HG03066 (cell line): ENCODE measurements at regions not wholly inside any gene's neighbourhood (a gene's known extent, or its start where the extent isn't known, plus 50 kb on each side); places are given as distances from the start of the nearest gene placed in this dataset.

Experiments
- ATAC-seq: cut with Tn5 transposase; IDR thresholded peaks from one replicate; pipeline ENCODE4 v1.9.1; 2021; ENCODE audit warnings: low read depth; ENCODE audit not compliant: unreplicated experiment

DNA sequence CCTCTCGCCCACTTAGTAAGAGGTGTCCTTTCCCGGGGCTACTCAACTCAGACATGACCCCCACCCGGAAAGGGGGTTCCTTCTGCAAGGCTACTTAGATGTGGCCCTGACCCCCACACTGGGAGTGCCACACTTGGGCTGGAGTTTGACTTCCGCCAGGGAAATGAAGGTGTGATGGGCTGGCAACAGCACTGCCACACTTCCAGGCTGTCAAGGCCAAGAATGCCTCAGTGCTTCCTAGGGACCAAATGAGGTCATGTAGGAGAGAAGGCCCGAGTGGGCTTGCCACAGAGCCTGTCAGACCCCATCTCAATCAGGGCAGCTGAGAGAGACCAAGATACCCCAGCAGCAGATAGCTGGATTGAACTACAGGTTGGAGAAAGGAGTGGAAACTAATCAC lies 55.5 kb downstream of the DRD1 start:
- no peak for ATAC-seq

- no peak for ATAC-seq
Observed at GRCh38 chr5:175387144-175387543, 56.8 kb downstream of the DRD1 start.

GRCh38 chr5:175386526-175386925 lies 57.5 kb downstream of the DRD1 start:
- no peak for ATAC-seq

DNA sequence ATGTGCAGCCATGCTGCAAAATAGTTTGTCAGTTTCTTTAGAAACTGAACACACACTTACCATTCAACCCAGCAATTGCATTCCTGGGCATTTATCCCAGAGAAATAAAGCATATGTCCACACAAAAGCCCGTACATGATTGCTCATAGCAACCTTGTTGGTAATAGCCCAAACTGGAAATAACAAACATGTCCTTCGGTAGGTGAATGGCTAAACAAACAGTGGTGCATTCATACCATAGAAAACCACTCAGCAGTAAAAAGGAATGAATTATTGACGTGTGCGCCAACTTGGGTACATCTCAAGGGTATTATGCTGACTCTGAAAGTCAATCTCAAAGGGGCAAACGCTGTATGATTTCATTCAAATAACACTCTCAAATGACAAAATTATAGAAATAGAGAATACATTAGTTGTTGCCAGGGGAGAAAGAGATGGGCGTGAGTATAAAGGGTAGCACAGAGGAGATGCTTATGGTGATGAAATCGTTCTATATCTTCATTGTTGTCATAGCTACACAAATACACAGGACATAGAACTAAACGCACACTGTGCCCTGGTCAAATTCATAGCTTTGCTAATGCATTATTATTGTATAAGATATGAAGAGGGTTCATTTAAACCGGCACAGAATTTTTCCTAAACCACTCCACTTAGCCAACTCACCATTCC lies 58.2 kb downstream of the DRD1 start:
- no peak for ATAC-seq

DNA sequence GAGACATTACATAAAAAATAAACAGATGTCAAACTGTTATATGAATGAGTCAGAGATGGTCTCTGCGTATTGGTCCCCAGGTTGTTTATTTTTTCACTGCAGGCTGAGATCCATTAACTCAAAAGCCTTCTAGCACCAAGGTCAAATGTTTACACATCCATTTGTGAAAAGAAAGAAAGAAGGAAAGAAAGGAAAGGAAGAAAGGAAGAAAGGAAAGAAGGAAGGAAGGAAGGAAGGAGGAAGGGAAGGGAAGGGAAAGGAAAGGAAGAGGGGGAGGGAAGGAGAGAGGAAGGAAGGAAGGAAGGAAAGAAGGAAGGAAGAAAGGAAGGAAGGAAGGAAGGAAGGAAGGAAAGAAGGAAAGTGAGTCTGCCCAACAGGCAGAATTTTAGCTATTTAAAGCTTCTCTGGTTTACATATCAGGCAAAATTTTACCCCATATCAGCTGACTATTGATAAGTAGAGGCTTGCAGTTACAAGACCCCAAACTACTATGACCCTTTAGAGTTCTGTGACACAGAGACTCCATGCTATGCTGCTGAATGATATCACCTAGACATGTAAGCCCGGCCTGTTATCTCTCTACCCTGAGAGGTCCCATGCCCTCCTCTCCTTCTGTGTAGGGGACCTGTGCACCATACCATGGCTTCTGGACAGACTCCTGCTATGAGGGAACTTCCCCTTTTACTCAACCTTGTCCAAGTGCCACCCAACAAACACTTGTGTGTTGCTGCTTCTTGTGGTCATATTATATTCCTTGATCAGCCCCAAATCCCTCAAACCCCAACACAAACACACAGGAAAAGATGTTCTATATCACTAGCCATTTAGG lies 59.0 kb downstream of the DRD1 start:
- no peak for ATAC-seq

DNA sequence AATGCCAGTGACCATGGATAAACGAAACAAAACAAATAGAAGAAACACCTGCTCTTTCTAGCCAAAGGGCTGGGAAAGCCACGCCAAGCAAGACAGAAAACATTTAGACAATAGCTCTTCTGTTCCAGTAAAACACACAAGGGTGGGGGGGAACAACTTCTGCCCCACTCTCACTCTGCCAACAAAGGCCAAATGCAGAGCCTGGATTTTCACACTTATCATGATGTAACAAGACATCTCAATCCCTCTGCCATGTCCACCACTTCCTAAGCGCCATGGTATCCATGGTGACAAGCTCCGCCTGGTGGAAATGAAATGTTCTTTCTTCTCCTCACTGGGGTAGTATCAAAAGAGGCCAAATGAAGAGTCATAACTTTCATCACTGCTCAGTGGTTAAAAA lies 60.6 kb downstream of the DRD1 start:
- no peak for ATAC-seq

DNA sequence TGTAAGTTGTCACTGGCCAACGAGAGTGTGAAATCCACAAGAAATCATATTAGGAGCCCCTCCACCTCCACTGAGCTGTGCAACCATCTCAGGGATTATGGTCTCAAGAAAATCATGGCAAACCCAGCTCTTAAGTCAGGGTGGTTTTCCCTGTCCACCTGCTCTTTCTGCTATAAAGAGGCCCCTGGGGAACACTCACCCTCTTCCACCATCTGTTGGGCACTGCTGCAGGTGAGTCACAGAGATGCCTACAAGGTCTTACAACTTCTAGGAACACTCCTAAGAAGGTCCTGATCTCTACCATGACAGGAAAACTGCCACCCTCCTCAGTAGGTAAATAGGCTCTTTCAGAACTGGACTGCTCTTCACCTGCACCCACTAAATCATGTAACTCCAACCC lies 61.8 kb downstream of the DRD1 start:
- ATAC-seq = no peak

GRCh38 chr5:175381130-175381529 lies 62.9 kb downstream of the DRD1 start:
- no peak for ATAC-seq

- ATAC-seq = no peak
Observed at GRCh38 chr5:175380701-175381100, 63.3 kb downstream of the DRD1 start.

DNA sequence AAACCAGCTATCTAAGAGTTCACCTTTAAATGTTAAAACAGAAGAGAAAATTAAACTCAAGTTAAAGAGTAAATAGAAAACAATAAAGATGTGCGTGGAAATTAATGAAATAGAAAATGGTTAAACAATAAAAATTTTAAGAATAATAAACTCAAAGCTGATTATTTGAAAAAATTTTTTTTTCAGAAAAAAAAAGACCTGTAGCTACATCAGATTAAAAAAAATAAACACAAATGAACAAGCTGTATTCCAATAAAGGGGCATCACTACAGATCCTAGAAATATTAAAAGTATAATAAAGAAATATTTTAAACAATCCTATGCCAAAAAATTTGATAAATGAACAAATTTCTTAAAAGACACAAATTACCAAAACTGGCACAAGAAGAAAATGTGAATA lies 64.1 kb downstream of the DRD1 start:
- ATAC-seq = no peak

DNA sequence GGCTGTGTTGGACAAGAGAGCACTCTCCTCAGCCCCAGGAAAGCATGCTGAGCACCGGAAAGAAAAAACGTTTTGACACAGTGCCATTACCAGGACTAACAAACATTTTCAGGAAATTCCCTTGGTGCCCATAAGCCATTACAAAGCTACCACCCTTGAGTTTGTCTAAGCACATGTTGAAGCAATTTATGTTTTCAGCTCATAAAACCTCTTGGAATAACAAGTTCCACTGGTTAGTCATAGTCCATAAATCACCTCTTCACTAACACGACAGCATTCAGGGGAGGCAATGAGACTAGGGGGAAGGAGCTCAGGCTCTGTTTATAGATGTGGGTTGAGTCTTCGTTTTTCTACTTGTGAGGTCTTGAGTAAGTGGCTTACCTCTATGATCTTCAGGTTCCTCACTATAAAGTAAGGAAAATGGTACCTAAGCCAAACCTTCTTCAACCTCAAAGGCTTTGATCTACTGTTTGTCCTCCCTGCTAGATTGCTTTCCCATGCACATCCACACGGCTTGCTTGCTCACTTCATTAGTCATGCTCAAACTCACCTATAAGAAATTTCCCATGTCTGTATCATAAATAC lies 65.4 kb downstream of the DRD1 start:
- ATAC-seq = no peak

- ATAC-seq = no peak
Observed at GRCh38 chr5:175377816-175378215, 66.2 kb downstream of the DRD1 start.

DNA sequence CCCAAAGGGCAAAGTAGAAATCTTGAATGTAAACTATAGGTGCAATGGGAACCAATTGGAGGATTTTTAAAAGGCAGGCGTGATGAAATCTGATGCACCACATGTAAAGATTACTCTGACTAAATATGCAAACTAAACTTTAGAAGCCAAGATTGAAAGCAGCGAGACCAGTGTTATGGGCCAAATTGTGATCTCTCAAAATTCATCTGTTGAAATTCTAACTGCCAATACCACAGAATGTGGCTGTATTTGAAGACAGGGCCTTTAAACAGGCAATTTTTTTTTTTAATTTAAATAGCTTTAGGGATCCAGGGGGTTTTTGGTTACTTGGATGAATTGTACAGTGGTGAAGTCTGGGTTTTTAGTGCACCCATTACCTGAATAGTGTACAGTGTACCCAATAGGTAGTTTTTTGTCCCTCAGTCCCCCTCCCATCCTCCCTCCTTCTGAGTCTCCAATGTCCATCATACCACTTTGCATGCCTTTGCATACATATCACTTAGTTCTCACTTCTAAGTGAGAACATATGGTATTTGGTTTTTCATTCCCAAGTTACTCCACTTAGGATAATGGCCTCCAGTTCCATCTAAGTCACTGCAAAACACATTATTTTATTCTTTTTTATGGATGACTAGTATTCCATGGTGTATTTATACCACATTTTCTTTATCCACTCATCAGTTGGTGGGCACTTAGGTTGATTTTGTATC lies 69.7 kb downstream of the DRD1 start:
- no peak for ATAC-seq

GRCh38 chr5:175365866-175366265 lies 78.1 kb downstream of the DRD1 start:
- ATAC-seq = no peak

DNA sequence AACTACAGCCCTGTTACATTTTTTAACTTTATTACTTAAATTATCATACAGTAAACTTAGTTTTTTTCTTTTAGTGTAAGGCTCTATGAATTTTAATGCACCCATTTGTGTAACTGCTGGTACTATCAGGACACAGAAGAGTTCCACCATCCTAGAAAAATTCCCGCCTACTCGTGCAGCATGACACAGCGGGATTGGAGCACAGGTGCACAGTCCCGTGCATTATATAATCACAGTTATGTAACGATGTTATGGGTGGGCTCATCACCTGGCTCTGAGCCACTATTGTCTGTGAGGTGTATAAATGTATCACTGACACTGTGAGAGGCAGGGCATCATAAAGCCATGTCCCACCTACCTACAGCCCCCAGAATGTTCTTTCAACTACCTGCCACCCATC lies 80.7 kb downstream of the DRD1 start:
- no peak for ATAC-seq

- ATAC-seq = no peak
Observed at GRCh38 chr5:175357995-175358394, 86.0 kb downstream of the DRD1 start.

DNA sequence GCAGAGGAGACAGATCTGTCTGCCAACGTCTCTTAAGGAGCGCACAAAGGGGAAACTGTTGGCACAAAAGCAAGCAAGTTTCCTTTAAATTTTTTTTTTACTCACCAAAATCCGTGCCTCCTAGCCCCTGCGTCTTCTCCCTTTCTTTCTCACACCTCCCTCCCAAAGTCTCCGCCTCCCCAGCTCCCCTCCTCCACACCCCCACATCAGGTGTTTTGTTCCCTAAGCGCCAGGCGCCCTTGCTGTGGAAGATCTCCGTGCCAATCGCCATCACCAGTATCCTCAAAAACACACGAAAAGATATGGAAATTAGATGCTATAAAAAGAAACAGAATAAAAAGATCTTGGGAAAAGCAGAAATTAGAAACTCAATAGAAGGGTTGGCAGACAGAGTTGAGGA lies 87.6 kb downstream of the DRD1 start:
- ATAC-seq = no peak

- no peak for ATAC-seq
Observed at GRCh38 chr5:175354964-175355363, 89.0 kb downstream of the DRD1 start.

GRCh38 chr5:175353926-175354325 lies 90.1 kb downstream of the DRD1 start:
- ATAC-seq = no peak

DNA sequence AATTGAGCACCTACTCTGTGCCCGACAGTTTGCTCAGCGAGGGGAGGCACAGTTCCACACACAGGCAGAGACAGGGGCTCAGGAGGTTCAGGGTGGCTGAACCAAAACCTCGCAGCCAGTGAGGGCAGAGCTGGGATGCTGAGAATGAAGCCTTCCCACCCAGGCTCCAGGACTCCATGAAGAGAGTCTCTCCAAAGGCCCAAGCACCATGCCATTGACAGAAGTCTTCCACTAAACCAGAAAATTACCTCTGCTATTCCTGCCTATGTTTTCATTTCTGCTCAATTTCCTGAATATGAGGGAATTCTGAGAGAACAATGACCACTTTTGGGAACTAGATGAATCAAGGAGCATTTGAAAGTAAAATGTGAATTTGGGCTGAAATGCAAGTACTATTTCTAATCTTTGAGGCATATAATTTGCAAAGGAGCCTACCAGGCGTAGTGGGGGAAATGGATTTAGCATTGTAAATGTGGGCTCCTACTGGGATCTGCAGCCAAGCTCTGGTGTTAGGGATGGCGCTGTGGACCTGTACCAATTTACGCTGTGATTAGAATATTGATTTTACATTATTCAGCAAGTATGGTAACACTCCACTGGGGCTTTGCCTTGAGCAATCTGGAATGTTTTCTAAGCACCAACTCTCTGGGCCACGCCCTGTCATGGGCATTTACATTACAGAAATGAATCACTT lies 91.9 kb downstream of the DRD1 start:
- ATAC-seq = no peak

- ATAC-seq = no peak
Observed at GRCh38 chr5:175351126-175351525, 92.9 kb downstream of the DRD1 start.
